Choroid plexus epithelial cell (primary cell): ENCODE measurements at regions not wholly inside any gene's neighbourhood (a gene's known extent, or its start where the extent isn't known, plus 50 kb on each side); places are given as distances from the start of the nearest gene placed in this dataset.

ENCODE experiments used
- DNase-seq: peaks from one replicate; pipeline ENCODE4 v3.0.0-alpha.2; 2010; ENCODE audit warnings: low read depth
- H3K4me3 ChIP-seq: 2 replicates; pipeline ENCODE4 v1.5.1; 2011; ENCODE audit warnings: low read depth, mild to moderate bottlenecking, control low read depth, low read length, moderate library complexity
- TF ChIP-seq, protein P1 (sequence below): conservative IDR thresholded peaks from 2 replicates; pipeline ENCODE4 v1.5.1; 2011; ENCODE audit warnings: low read depth, mild to moderate bottlenecking, control low read depth, inconsistent platforms, low read length, moderate library complexity

GRCh38 chr13:104764600-104764999 lies 1698.4 kb upstream of the SLC10A2 start:
- TF ChIP-seq, protein P1, sequence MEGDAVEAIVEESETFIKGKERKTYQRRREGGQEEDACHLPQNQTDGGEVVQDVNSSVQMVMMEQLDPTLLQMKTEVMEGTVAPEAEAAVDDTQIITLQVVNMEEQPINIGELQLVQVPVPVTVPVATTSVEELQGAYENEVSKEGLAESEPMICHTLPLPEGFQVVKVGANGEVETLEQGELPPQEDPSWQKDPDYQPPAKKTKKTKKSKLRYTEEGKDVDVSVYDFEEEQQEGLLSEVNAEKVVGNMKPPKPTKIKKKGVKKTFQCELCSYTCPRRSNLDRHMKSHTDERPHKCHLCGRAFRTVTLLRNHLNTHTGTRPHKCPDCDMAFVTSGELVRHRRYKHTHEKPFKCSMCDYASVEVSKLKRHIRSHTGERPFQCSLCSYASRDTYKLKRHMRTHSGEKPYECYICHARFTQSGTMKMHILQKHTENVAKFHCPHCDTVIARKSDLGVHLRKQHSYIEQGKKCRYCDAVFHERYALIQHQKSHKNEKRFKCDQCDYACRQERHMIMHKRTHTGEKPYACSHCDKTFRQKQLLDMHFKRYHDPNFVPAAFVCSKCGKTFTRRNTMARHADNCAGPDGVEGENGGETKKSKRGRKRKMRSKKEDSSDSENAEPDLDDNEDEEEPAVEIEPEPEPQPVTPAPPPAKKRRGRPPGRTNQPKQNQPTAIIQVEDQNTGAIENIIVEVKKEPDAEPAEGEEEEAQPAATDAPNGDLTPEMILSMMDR: no peak
- no peak overlapping the region for H3K4me3 ChIP-seq
- no peak for DNase-seq

- H3K4me3 ChIP-seq: no peak overlapping the region
- TF ChIP-seq, protein P1: no peak
- peak; percentile 17 for DNase-seq
These were observed 1692.9 kb upstream of the SLC10A2 start for GRCh38 chr13:104759069-104759468.

- peak; percentile 37 for DNase-seq
- TF ChIP-seq, protein P1: no peak
- no peak overlapping the region for H3K4me3 ChIP-seq
These were observed 1691.5 kb upstream of the SLC10A2 start for GRCh38 chr13:104757712-104758111.

GRCh38 chr13:104750377-104750776 lies 1684.2 kb upstream of the SLC10A2 start:
- TF ChIP-seq, protein P1: no peak
- no peak overlapping the region for H3K4me3 ChIP-seq
- DNase-seq: peak; percentile 70

DNA sequence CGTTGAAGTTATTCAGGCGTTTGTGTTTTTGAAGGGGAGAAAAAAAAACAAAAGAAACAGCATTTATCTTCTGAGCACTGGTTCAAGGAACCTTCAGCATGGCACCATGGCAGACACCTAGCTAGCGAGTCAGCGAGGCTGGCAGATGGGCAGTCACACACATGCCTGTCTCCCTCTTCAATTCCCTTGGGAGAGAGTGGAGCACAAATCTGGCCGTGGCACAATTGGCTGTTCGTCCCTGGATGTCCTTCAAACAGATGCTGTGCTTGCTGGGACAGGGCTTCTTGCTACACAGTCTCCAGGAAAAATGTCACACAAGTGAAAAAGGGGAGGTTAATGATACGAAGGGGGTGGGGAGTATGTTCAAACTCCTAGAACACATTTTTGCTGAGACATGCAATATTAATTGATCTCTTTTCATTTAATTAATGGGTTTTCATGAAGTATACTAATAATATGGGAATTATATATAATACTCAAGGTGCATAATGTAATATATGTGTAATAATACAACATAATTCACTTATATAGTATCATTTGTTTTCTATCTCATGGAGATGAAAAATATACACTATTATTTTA lies 1674.5 kb upstream of the SLC10A2 start:
- TF ChIP-seq, protein P1: no peak
- DNase-seq: no peak
- H3K4me3 ChIP-seq: no peak overlapping the region

- no peak for DNase-seq
- TF ChIP-seq, protein P1: no peak
- no peak overlapping the region for H3K4me3 ChIP-seq
These were observed 1671.5 kb upstream of the SLC10A2 start for GRCh38 chr13:104737713-104738112.

- DNase-seq: no peak
- H3K4me3 ChIP-seq: no peak overlapping the region
- TF ChIP-seq, protein P1: no peak
These were observed 1667.2 kb upstream of the SLC10A2 start for GRCh38 chr13:104733427-104733826.
